Endothelial cell of umbilical vein (primary cell): ENCODE measurements at regions not wholly inside any gene's neighbourhood (a gene's known extent, or its start where the extent isn't known, plus 50 kb on each side); places are given as distances from the start of the nearest gene placed in this dataset.

ENCODE experiments used
- BruUV-seq: library from RNA; stranded (reverse); fragments of 400-500 nt; replicated peaks from 2 replicates; lab custom pipeline; 2021; lab: Mats Ljungman, UMichigan
- CTCF ChIA-PET: fragments of 300-600, 350-600 bp; sonication (Branson Sonifier 250); formaldehyde crosslinking; loops from one replicate; lab custom pipeline; 2021; ENCODE audit warnings: antibody characterized with exemption, inconsistent platforms; lab: Charles Lee
- POLR2A ChIA-PET: fragments of 300-600, 350-600 bp; sonication (Branson Sonifier 250); formaldehyde crosslinking; loops from one replicate; lab custom pipeline; 2021; ENCODE audit warnings: antibody characterized with exemption, inconsistent platforms; lab: Charles Lee
- DNase-seq: peaks from one replicate; pipeline ENCODE4 v3.0.0-alpha.2; 2011; ENCODE audit warnings: low read depth, low spot score
- FAIRE-seq: peaks from 2 replicates; lab custom pipeline; 2011; peaks lifted over from hg19 to GRCh38; lab: Jason Lieb, UNC
- H2AFZ ChIP-seq: 2 replicates; pipeline ENCODE4 v1.6.0; 2012; ENCODE audit warnings: low read depth, low read length, control low read depth, inconsistent platforms
- H3K27ac ChIP-seq: 2 replicates; pipeline ENCODE4 v1.5.1; 2011; ENCODE audit warnings: low read depth, mild to moderate bottlenecking, control low read depth, low read length, moderate library complexity; ENCODE audit not compliant: insufficient read depth
- H3K27me3 ChIP-seq, 2 experiments: 2 replicates each; pipeline versions ENCODE4 v1.6.0 to v1.6.1; 2011; ENCODE audit warnings: low read length in 2 of 2, mixed read lengths in 1 of 2; ENCODE audit not compliant: control insufficient read depth in 2 of 2, insufficient read depth in 2 of 2
- H3K36me3 ChIP-seq, 2 experiments: 2 replicates in 1 of 2; 3 replicates in 1 of 2; pipeline ENCODE4 v1.5.1; 2011; ENCODE audit warnings: low read length in 2 of 2, mild to moderate bottlenecking in 1 of 2, moderate library complexity in 1 of 2; ENCODE audit not compliant: control insufficient read depth in 2 of 2, insufficient read depth in 2 of 2; ENCODE audit errors: extremely low read depth in 1 of 2
- H3K4me1 ChIP-seq: 3 replicates; pipeline ENCODE4 v1.5.1; 2011; ENCODE audit warnings: mild to moderate bottlenecking, low read length; ENCODE audit not compliant: control insufficient read depth, insufficient read depth; ENCODE audit errors: extremely low read depth
- H3K4me2 ChIP-seq: 2 replicates; pipeline ENCODE4 v1.6.1; 2011; ENCODE audit warnings: low read length, control low read depth, mixed read lengths; ENCODE audit not compliant: insufficient read depth
- H3K4me3 ChIP-seq, 3 experiments: fragments of 200-600 bp in 1 of 3; sonication (generic), shearing (Covaris generic) in 1 of 3; replicated peaks in 1 of 3; 2 replicates each; pipeline ENCODE4 v1.5.1; 2011 to 2016; ENCODE audit warnings: control low read depth in 3 of 3, low read length in 3 of 3, mild to moderate bottlenecking in 2 of 3, inconsistent platforms in 1 of 3, low read depth in 1 of 3, moderate library complexity in 1 of 3; ENCODE audit not compliant: insufficient read depth in 1 of 3
- H3K79me2 ChIP-seq: 2 replicates; pipeline ENCODE4 v1.6.0; 2012; ENCODE audit warnings: low read length, inconsistent platforms; ENCODE audit not compliant: control insufficient read depth, insufficient read depth
- H3K9ac ChIP-seq: replicated peaks from 2 replicates; pipeline ENCODE3; 2011; ENCODE audit warnings: low read length, control low read depth; ENCODE audit not compliant: insufficient read depth; ENCODE audit errors: extremely low read depth
- H3K9me1 ChIP-seq: replicated peaks from 3 replicates; pipeline ENCODE4 v1.6.0; 2011; ENCODE audit warnings: mild to moderate bottlenecking, low read length; ENCODE audit not compliant: control insufficient read depth, insufficient read depth; ENCODE audit errors: extremely low read depth
- H3K9me3 ChIP-seq: replicated peaks from 2 replicates; pipeline ENCODE4 v1.5.1; 2012; ENCODE audit warnings: low read length, inconsistent platforms; ENCODE audit not compliant: control insufficient read depth, insufficient read depth
- H4K20me1 ChIP-seq: replicated peaks from 2 replicates; pipeline ENCODE3; 2011; ENCODE audit warnings: mild to moderate bottlenecking, low read length; ENCODE audit not compliant: control insufficient read depth, insufficient read depth; ENCODE audit errors: extremely low read depth
- EZH2 ChIP-seq: IDR thresholded peaks from 2 replicates; pipeline ENCODE4 v1.6.1; 2012; ENCODE audit warnings: borderline replicate concordance, low read depth, mild to moderate bottlenecking, moderate library complexity, low read length, inconsistent platforms; ENCODE audit not compliant: severe bottlenecking
- FOS ChIP-seq: IDR thresholded peaks from 2 replicates; pipeline ENCODE4 v1.6.1; 2011; ENCODE audit warnings: mild to moderate bottlenecking, low read length, moderate library complexity, borderline replicate concordance; ENCODE audit not compliant: insufficient read depth
- GATA2 ChIP-seq: IDR thresholded peaks from 2 replicates; pipeline ENCODE4 v1.7.0; 2011; ENCODE audit warnings: low read depth, mild to moderate bottlenecking, moderate library complexity, mixed read lengths, low read length; ENCODE audit not compliant: insufficient read length, insufficient read depth
- JUN ChIP-seq: IDR thresholded peaks from 2 replicates; pipeline ENCODE4 v1.6.1; 2011; ENCODE audit warnings: borderline replicate concordance, low read depth; ENCODE audit not compliant: insufficient read length, insufficient read depth
- MAX ChIP-seq: IDR thresholded peaks from 2 replicates; pipeline ENCODE4 v1.6.1; 2011; ENCODE audit not compliant: insufficient read depth, insufficient read length
- MYC ChIP-seq: IDR thresholded peaks from one replicate; pipeline ENCODE4 v1.6.1; 2011; ENCODE audit warnings: mild to moderate bottlenecking, low read depth, low read length
- POLR2A ChIP-seq: IDR thresholded peaks from 2 replicates; pipeline ENCODE4 v1.6.1; 2012; ENCODE audit warnings: low read depth, mild to moderate bottlenecking, control low read depth, low read length
- POLR2AphosphoS5 ChIP-seq: IDR thresholded peaks from 2 replicates; pipeline ENCODE4 v1.6.1; 2012; ENCODE audit warnings: low read depth, mild to moderate bottlenecking, control low read depth, low read length, moderate library complexity; ENCODE audit not compliant: insufficient read depth
- dilution Hi-C: fragments of 300-500 bp; cut with MboI; formaldehyde crosslinking; loops from one replicate; pipeline ENCODE4 v1.15.0; 2019; ENCODE audit warnings: low sequenced_read_pairs; ENCODE audit not compliant: extremely low pct_ligation_motif_present
- intact Hi-C: fragments of 100-400 bp; cut with micrococcal nuclease; formaldehyde crosslinking; loops from one replicate; pipeline ENCODE4 v1.10.0; 2022
- TF ChIP-seq, protein P1 (sequence below), 2 donors: IDR thresholded peaks; 1 replicate in 1 of 2; 2 replicates in 1 of 2; pipeline ENCODE4 v1.5.1; 2011; ENCODE audit warnings: low read length in 2 of 2, mild to moderate bottlenecking in 2 of 2, moderate library complexity in 2 of 2, control low read depth in 1 of 2, inconsistent platforms in 1 of 2, low read depth in 1 of 2; ENCODE audit not compliant: insufficient read depth in 1 of 2; ENCODE audit errors: extremely low read depth in 1 of 2

GRCh38 chr17:74004056-74004455, 199.4 kb upstream of the RPL38 start:
- Histone ChIP-seq H3K36me3 (no peaks in the 10 kb centered on the region), H3K9ac (no peak overlapping the region), H3K4me2 (no peak overlapping the region), H3K9me1 (no peaks in the 10 kb centered on the region), H3K9me3 (no peaks in the 10 kb centered on the region), H3K27ac (no peak overlapping the region), H2AFZ (no peak overlapping the region), H3K27me3 (no peaks in the 10 kb centered on the region), H3K79me2 (no peaks in the 10 kb centered on the region), H3K4me3 (no peak overlapping the region), H3K4me1 (no peaks in the 10 kb centered on the region), H4K20me1 (no peaks in the 10 kb centered on the region)
- no peak for DNase-seq
- no TSS peak for BruUV-seq
- no peak for FAIRE-seq
- CTCF ChIA-PET: no interaction called here
- no peak for TF ChIP-seq MYC
- TF ChIP-seq, protein P1, sequence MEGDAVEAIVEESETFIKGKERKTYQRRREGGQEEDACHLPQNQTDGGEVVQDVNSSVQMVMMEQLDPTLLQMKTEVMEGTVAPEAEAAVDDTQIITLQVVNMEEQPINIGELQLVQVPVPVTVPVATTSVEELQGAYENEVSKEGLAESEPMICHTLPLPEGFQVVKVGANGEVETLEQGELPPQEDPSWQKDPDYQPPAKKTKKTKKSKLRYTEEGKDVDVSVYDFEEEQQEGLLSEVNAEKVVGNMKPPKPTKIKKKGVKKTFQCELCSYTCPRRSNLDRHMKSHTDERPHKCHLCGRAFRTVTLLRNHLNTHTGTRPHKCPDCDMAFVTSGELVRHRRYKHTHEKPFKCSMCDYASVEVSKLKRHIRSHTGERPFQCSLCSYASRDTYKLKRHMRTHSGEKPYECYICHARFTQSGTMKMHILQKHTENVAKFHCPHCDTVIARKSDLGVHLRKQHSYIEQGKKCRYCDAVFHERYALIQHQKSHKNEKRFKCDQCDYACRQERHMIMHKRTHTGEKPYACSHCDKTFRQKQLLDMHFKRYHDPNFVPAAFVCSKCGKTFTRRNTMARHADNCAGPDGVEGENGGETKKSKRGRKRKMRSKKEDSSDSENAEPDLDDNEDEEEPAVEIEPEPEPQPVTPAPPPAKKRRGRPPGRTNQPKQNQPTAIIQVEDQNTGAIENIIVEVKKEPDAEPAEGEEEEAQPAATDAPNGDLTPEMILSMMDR (IDR thresholded peaks at IDR 0.05; ENCODE audit: extremely low read depth in 1 of 2, insufficient read depth in 1 of 2, low read depth in 1 of 2, low read length in 2 of 2): no peak
- no peak for TF ChIP-seq POLR2A
- no peak for TF ChIP-seq POLR2AphosphoS5
- no peak for TF ChIP-seq JUN
- dilution Hi-C loops: no loop called here
- intact Hi-C loops: no loop called here
- POLR2A ChIA-PET: no interaction called here

DNA sequence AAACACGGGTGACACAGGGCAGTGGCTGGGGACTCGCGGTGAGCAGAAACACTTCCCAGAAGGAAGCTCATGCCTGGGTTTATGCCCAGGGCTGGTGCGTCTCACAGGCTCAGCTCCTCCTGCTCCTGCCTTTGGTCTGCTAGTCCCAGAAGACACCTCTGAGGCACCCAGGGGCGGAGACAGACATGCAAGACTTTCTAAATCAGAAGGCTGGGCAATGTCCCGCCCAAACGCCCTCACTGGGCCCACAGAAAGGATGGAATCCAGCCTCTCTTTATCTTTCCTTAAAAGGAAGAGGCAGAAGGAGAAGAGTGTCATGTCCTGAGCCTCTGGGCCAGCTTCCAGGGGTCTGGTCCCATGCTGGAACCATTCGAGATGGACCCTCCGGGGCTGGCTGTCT, 197.7 kb upstream of the RPL38 start:
- no peaks in the 10 kb centered on the region for H3K36me3 ChIP-seq
- intact Hi-C loops (no loop called here), dilution Hi-C loops (no loop called here)
- no peak for TF ChIP-seq GATA2
- TF ChIP-seq JUN: no peak
- no peak for TF ChIP-seq MAX
- no peak for TF ChIP-seq FOS
- no peak for TF ChIP-seq EZH2
- H3K4me2 ChIP-seq: no peak overlapping the region
- FAIRE-seq: no peak
- H3K79me2 ChIP-seq: no peaks in the 10 kb centered on the region
- no peak overlapping the region for H3K4me3 ChIP-seq
- CTCF ChIA-PET: no interaction called here
- H3K27ac ChIP-seq: no peak overlapping the region
- DNase-seq: no peak
- no peak overlapping the region for H2AFZ ChIP-seq
- H3K9me3 ChIP-seq: no peaks in the 10 kb centered on the region
- no peaks in the 10 kb centered on the region for H3K9me1 ChIP-seq
- no peaks in the 10 kb centered on the region for H3K4me1 ChIP-seq
- POLR2A ChIA-PET: no interaction called here
- no TSS peak for BruUV-seq
- no peak overlapping the region for H3K9ac ChIP-seq
- H3K27me3 ChIP-seq: no peaks in the 10 kb centered on the region
- no peaks in the 10 kb centered on the region for H4K20me1 ChIP-seq
